Stimulated activated CD4-positive, alpha-beta T cell treated with anti-CD3 and anti-CD28 coated beads, Interleukin-2, amount 100 ng/mL, for 48 hours (primary cell): ENCODE measurements at regions not wholly inside any gene's neighbourhood (a gene's known extent, or its start where the extent isn't known, plus 50 kb on each side); places are given as distances from the start of the nearest gene placed in this dataset.
"Not testable (repeated sequence)": the region's sequence is repeated elsewhere in the genome, so short reads cannot be mapped to it uniquely, and the experiment has no call there.

Experiments used
- DNase-seq, 2 donors: peaks; one replicate each; pipeline ENCODE4 v3.0.0-alpha.2; 2020

DNA sequence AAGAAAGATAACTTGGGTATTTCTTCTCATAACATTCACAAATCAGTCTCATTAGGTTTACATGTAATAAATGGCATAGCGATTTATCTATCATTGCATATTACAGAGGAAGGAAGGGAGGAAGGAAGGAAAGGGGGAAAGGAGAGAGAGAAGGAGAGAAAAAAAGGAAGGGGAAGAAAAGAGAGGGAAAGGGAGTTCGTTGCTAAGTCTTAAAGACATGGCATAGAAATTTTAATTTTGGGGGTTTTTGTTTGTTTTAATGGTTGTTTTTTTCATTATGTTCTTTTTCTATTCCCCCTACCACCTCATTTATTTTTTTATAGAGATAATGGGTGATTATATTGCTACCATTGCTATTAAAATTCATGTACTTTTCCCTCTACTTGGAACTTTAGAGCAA is 604.3 kb downstream of the IPMK start:
- no peak for DNase-seq

DNA sequence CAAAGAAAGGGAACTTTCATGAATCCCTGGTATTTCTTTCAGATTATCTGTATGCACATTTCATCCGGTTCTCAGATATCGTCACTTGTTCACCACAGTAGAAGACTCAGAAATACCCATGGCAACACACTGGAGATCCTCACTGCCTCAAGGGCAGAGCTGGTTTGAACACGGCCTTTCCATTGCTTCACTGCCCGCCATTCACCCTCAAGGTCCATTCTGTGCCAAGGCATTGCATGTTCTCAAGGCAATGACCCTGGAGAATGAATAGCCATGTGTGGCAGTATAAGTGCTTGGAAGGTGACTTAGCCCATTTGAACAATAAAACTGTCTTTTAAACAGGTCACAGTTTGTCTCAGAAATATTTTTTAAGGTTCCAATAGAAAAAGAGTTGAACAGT is 606.5 kb downstream of the IPMK start:
- no peak for DNase-seq

DNA sequence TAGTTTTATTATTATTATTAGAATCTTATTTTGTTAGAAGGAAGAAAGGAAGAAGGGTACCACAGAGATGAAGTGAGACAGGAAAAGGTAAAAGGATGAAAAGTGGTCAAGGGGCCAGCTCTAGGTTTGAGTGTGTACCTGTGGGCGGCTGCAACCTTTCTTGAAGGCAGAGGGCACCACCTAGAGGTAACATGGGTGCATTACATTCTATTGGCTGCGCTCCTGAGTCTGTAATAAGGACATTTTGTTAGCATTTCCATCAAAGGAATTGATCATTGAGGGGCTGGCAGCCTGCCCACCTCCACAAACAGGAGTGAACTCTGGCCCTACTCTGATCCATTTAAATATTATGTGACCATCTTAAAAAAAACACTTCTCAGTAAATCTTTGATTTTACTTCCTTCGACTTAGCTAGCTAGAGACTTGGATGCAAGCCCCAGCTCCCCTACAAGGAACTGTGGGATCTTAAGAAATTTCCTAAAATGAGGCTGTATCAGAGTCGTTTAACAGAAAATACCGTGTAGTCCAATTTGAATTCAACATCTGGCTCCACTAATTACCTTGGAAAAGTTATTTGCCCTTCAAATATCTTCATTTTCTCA is 610.4 kb downstream of the IPMK start:
- DNase-seq = peak in 1 of 2 donors; percentile 17

DNA sequence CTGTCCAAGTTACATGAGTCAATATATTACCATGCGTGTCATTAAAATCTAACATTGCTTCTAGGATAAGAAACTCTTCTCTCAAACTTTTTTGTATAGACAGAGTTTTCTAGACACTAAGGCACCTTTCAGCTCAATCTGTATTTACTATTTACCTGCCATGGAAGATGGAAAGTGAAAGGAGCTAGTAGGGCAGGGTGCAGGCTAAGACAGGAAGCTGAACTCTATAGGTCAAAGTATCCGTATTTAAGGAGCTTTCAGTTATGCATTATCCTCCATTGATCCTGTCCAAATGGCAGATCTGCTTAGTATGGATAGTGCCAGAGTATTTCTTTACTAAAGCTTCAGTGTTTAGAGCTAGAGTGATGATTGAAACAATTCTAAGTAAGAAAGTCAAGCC is 612.8 kb downstream of the IPMK start:
- DNase-seq = no peak

DNA sequence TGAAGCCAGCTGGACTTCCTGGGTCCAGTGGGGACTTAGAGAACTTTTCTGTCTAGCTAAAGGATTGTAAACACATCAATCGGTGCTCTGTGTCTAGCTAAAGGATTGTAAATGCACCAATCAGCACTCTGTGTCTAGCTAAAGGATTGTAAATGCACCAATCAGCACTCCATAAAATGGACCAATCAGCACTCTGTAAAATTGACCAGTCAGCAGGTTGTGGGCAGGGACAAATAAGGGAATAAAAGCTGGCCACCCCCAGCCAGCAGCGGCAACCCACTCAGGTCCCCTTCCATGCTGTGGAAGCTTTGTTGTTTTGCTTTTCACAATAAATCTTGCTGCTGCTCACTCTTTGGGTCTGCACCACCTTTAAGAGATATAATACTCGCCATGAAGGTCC is 622.6 kb downstream of the IPMK start:
- not testable (repeated sequence) for DNase-seq

DNA sequence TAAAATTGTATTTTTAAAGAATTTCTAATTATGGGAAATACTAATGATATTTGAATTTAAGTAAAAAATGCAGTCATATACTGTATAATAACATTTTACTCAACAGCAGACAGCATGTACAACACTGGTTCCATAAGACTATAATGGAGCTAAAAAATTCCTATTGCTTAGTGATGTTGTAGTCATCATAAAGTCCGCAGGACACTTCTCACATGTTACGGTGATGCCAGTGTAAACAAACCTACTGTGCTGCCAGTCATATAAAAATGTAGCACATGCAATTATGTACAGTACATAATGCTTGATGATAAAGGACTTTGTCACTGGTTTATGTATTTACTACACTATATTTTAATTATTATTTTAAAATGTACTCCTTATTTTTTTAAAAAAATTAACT is 629.3 kb downstream of the IPMK start:
- DNase-seq = no peak

DNA sequence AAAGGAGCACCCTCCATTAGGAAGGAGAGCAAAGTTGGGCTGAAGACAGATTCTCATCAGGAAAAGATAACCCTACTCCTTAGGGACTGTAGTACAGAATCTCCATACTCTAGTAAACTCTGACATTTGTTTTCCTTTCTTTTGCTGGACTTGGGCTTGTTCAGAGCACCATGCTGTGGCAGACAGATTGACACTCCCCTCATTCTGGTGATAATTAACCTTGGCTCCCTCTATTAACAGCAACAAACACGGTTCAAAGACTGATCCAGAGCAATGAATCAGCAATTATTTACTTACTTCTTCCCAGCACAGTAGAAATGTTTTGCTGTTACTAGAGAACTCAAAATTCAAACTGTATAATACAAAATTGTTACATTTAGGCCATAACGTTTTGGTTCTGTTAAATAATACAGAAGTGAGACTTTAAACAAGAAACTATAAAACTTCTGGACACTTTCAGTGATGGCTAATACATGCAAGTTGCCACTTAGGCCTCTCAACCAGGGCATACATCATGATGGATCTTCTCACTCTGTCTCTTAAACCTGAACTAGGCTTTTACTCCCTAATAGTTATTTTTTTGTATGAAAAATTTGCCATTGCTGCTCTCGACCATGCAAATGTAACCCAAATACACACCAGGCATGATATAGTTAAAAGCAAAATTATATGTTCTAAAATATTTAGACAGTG is 639.0 kb downstream of the IPMK start:
- no peak for DNase-seq

DNA sequence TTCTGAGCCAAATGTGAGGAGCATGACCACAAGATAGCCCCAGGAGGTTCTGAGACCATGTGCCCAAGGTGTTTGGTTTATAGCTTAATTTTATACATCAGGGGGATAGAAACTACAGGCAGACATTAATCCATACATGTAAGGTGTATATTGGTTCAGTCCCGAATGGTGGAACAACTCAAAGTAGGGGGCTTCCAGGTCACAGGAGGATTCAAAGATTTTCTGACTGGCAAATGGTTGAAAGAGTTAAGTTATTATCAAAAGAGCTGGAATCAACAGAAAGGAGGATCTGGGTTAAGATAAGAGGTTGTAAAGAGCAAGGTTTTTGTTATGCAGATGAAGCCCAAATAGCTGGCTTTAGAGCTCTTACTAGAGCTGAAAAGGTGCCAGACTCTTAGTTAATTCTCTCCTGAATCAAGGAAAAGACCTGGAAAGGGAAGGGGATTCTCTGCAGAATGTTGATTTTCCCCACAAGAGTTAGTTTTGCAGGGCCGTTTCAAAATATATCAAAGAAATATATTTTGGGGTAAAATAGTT is 640.0 kb downstream of the IPMK start:
- DNase-seq = no peak

DNA sequence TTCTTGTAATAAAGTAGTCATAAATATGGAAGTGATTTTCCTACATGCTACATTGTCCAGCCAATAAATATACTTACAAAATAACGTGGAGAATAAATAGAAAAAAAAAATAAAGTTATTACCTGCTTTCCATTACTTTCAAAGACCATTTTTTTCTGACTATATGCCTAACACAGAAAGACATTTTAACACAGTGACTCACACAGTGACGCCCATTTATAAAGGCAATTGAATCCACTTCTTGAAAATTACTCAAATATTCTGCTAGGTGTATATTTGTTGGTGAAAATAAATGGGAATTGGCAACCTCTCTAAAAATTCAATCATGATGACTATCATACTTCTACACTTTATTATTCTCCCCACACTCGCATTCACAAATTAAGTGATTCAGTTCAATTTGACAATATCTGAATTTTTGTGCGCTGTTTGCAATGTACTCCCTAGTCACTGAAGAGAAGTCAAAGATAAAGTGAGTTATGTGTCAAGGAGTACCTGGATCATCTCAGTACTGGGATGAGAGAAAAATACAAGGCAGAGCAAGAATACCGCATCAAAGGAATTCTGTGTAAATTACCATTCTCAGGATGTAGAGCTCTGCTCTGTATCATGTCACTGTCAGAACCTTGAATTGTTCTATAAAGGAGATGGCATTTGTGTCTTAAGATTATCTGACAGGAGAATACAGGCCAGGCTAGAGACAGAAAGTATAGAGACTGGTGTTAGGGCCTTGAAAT is 642.7 kb downstream of the IPMK start:
- no peak for DNase-seq

DNA sequence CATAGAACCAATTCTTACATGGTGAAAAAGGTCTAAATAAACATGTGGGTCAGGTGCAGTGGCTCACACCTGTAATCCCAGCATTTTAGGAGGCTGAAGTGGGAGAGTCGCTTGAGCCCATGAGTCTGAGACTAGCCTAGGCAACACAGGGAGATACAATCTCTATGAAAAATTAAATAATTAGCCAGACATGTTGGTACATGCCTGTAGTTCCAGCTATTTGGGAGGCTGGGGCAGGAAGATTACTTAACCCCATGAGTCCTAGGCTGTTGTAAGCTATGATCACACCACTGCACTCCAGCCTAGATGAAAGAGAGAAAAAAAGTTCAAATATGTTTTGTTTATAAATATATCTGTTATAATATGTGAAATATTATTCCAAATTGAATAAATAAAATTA is 643.6 kb downstream of the IPMK start:
- DNase-seq = no peak

DNA sequence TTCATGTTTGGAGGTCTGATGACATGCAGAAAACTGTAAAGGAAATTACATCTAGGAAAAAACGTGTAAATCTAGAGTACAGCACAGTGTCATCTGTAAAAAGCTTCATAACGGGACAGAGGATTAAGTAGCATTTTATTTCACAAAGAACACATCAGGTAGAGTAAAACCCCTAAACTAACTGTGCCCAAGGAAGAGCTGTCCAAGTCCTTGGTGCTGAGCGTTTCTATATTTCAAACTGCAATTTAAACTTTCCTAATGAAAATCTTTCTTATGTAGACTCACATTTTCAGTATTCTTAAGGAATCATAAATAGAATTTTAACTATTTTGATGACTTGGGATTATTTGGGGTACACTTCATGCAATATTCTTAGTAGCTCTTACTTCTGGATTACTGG is 646.2 kb downstream of the IPMK start:
- no peak for DNase-seq

DNA sequence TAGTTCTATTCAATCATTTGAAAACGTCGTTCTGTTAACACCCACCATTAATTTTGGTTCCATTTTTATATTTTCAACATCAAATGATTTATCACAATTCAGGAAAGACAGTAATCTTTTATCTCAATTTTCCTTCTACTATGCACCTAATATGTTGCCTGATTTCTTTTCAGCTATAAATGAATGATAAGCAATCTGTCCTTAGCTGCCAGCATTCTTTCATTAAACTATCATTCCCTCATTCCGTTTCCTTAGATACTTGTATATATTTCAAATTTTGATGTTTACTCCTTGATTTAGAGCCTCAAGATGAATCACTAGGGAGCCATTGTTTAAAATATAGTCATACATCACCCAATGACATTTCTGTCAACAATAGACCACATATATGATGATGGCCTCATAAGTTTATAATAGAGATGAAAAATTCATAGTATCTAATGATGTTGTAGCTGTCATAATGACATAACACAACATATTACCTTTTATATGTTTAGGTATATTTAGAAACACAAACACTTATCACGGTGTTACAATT is 661.7 kb downstream of the IPMK start:
- no peak for DNase-seq

DNA sequence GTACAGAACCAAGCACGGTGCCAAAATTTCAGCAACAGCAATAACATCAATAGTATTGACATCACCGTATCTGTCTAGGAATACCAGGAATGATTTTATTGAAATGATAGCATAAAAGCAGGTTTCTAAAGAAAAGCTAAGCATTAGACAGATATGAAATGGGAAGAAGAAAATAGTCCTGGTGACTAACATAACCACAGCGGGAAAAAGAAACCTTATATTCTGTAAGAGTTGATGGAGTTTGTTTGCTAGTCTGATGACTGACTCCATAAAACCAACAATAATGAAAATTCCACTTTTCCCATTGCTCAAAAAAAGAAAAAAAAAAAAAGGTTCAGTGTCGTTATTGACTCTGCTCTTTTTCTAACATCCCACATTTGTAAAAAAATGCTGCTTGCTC is 668.3 kb downstream of the IPMK start:
- DNase-seq = no peak

DNA sequence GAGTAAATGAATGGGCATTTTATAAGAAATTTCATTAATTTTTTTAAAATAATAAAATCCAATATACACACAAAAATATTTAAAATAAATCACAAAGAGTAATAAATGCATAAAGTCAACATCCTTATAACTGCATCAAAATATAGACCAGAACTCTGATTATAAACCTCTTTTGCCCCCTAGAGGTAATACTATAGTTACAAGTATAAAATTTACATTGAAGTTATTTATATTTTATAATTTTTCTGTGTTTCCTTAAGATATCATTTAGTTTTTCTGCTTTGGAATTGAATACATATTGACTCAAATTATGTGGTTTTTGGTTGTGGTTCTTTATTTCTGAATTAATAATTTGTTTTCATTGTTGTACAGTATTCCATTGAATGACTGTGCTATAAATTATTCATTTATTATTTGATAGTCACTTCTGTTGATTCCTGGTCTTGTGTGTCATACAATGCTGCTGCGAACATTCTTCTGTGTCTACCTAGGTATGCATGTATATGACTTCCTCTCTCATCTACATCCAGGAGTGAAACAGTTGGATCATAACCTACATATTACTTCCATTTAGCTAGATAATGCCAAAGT is 673.6 kb downstream of the IPMK start:
- no peak for DNase-seq

DNA sequence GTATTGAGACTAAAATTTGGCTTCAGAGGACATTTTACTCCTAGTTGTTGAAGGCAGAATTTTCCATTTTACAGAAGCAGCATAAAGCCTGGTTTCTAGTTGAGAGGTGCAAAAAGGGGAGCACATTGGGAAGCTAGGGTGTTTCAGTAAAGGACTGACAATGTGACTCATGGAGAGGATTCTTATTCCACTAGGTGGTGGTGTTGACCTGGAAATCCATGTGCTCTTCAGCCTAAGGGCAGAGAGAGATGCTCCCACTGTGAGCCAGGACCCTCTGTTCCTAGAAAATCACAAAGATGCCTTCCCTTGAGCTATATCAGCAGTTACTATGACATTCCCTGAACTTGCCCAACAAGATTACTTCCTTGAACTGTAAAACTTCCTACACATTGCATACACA is 687.8 kb downstream of the IPMK start:
- DNase-seq = no peak

DNA sequence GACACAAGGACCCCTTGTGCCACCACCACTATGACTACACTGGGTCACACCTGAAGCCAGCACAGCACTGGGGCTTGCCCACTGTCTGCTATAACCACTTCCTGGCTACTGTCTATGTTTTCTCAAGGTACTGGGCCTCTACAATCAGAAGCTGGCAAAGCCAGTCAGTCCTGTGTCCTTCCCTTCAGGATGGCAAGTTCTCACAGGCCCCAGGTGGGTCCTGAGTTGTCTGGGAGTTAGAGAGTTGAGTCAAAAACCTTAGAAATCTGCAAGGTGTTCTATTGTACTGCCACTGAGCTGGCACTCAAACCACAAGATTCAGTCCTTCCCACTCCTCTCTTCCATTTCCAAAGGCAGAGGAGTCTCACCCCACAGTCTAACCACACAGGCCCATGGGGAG is 705.5 kb downstream of the IPMK start:
- DNase-seq = no peak

DNA sequence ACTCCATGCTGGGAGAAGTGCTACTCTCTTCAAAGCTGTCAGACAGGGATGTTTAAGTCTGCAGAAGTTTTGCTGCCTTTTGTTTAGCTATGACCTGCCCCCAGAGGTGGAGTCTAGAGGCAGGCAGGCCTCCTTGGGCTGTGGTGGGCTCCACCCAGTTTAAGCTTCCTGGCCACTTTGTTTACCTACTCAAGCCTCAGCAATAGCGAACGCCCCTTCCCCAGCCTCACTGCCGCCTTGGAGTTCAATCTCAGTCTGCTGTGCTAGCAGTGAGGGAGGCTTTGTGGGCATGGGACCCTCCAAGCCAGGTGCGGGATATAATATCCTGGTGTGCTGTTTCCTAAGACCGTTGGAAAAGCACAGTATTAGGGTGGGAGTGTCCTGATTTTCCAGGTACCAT is 715.9 kb downstream of the IPMK start:
- not testable (repeated sequence) for DNase-seq

DNA sequence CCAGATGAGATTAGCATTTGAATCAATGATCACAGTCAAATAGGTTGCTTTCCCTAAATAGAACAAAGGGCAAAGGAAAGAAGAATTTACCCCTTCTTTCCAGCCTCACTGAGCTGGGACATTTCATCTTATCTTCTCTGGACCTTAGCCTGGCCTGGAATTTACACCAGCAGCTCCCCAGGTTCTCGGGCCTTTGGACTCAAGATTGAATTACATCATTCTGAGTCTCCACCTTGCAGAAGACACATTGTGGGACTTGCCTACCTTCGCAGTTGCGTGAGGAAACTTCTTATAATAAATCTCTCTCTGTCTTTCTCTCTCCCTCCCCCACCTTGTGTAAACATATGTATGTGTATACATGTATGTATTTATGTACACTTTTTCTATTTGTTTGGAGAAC is 732.4 kb downstream of the IPMK start:
- no peak for DNase-seq

DNA sequence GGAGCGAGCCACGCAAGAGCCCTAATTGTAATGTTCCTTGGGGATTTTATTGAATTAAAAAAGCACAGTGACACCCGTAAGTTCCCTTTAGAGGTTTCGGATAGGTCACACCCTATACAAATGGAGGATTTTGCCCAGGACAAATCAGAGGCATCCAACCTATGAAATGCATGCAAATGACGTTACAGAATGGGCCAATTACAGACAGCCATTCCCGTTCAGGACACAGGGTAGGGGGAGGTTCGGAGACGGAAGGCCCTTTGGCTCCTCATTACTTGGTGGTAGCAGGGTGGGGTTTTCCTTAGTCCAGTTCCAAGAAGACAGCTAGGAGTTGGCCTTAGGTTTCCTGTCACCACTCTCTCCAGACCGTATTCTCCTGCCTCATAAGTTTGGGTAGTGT is 754.1 kb downstream of the IPMK start:
- no peak for DNase-seq

DNA sequence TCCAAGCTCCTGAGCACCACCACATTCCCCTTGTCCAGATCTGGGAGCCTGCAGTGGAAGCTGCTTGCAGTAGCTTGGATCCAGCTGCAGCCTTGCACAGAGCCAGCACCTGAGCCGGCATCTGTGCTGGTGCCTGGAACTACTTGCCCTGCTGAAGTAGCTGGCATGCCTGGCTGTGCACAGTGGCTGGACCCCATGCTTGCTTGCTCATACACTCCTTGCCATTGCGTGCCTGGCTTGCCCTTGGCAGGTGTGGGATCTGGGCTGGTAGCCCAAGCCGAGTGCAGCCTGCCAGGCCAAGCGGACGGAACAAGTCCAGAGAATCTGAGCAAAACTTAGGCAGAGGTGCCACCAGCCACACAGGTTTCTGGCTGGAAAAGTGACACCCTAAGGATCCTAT is 759.9 kb downstream of the IPMK start:
- DNase-seq = no peak

DNA sequence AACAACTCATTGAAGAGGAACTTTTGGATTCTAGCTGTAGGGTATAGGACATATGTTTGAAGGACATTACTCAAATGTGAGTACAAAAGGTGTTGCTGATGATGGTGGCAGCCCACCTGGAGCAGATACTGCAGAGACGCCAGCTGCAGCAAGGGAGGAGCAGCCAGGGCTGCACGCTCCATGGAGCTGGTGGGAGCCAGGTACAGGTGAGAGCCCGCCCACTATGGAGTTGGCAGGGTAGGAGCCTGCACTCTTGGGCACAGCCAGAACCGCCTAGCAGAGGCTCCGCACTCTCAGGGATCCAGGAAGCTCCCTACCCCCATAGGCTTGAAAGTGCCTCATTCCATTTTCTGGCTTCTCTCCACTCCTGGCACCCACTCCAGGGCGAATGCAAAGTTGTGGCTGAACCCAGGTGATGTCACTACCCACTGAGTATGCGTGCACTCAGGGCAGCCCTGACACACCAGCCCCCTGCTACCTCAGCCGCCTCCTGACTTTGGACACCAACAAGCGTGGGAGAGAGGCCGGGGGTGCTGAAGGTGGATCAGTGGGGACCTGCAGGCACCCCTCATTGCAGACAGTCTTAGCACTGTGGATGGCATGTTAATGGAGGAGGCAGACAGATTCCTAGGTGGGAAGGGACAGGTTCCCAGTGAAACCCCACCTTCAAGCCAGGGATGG is 761.1 kb downstream of the IPMK start:
- DNase-seq = no peak

DNA sequence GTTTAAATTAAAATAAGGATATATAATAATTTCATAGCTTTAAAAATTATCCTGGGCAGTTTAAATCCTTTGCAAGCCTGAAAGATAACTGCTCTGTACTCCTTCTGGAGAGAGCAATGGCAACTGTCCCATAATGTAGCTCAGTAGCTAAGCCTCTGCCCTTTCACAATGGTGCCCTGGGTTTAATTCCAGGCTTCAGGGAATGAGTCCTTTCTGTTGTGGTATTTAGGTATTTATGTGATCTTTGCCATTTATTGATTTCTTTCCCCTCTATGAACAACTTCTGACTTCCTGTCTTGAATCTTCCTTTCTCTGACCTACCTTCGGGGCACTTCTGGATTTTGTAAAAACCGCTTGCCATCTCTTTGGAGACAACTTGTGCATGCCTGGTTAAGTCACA is 773.2 kb downstream of the IPMK start:
- DNase-seq = no peak

DNA sequence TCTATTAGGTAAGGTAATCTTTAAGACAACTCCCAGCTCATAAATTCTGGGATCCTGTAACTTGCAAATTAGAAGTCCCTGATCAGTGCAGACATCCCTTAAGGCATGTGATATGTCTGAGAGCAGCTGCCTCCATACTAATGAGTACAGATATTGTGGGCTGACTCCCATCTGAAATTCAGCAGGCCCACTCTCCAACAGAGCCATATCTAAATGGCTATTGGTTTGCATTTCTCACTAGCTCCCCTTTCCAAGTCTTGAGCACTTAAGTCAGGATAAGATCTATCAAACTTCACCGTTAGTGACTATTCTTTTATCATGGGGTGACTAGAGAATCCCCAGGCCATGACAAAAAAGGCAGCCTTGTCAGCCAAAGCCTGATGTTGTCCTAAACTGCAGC is 785.4 kb downstream of the IPMK start:
- no peak for DNase-seq
